ENCODE measurements at regions not wholly inside any gene's neighbourhood (a gene's known extent, or its start where the extent isn't known, plus 50 kb on each side); places are given as distances from the start of the nearest gene placed in this dataset.

DNA sequence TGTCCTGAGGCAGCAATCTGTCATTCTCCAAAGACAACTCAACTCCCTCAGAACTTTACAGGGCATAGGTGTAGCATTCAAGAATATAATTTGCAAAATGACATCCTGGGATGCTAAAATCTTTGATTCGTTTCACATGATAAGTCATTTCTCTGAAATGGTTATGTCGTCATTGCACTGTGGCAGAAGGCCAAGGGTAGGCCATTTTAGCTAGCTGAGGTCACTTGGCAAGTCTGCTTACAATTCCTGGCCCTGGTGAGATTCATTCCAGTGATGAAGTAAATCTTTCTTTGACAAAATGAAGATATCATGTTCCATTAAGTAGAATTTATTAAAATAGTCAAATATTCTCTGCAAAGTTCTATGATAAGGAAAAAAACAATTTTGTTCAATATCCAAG, 1410.3 kb upstream of the LRRTM1 start:
- FAIRE-seq: no peak
- no TSS peak for BruUV-seq (replicated peaks)
- 0% methylated on average over 2 of the region's 2 CpGs for WGBS (ENCODE audit: insufficient coverage, low coverage, missing lambda C conversion rate)
- TF ChIP-seq ZNF79 (CRISPR knock-in tag; IDR thresholded peaks at IDR 0.05; ENCODE audit: low read depth): no peak
- TF ChIP-seq SRSF1 (IDR thresholded peaks at IDR 0.05; ENCODE audit: low read depth, low read length): no peak
- TF ChIP-seq ETV1 (tag; conservative IDR thresholded peaks at IDR 0.05; ENCODE audit: low read depth): no peak
- TF ChIP-seq FOXA3 (CRISPR knock-in tag; conservative IDR thresholded peaks at IDR 0.05 in 1 of 2, IDR thresholded peaks at IDR 0.05 in 1 of 2): no peak
- TF ChIP-seq UBTF (IDR thresholded peaks at IDR 0.05; ENCODE audit: borderline replicate concordance in 1 of 2, low read depth in 2 of 2, low read length in 2 of 2): no peak
- no peak for TF ChIP-seq TEAD2 (tag; IDR thresholded peaks at IDR 0.05)
- no peak for TF ChIP-seq IRF2 (CRISPR knock-in tag; IDR thresholded peaks at IDR 0.05)
- no peak for TF ChIP-seq ZNF274 (IDR thresholded peaks at IDR 0.05; ENCODE audit: borderline replicate concordance, low read depth, low read length)
- TF ChIP-seq RBM15 (IDR thresholded peaks at IDR 0.05; ENCODE audit: insufficient read depth, low read length): no peak
- TF ChIP-seq, protein P1, sequence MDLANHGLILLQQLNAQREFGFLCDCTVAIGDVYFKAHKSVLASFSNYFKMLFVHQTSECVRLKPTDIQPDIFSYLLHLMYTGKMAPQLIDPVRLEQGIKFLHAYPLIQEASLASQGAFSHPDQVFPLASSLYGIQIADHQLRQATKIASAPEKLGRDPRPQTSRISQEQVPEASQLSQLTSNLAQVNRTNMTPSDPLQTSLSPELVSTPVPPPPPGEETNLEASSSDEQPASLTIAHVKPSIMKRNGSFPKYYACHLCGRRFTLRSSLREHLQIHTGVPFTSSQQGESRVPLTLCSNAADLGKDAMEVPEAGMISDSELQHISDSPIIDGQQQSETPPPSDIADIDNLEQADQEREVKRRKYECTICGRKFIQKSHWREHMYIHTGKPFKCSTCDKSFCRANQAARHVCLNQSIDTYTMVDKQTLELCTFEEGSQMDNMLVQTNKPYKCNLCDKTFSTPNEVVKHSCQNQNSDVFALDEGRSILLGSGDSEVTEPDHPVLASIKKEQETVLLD (IDR thresholded peaks at IDR 0.05): no peak
- TF ChIP-seq, protein P2, sequence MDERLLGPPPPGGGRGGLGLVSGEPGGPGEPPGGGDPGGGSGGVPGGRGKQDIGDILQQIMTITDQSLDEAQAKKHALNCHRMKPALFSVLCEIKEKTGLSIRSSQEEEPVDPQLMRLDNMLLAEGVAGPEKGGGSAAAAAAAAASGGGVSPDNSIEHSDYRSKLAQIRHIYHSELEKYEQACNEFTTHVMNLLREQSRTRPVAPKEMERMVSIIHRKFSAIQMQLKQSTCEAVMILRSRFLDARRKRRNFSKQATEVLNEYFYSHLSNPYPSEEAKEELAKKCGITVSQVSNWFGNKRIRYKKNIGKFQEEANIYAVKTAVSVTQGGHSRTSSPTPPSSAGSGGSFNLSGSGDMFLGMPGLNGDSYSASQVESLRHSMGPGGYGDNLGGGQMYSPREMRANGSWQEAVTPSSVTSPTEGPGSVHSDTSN (CRISPR knock-in tag; IDR thresholded peaks at IDR 0.05; ENCODE audit: low read depth): no peak
- TF ChIP-seq, protein P2 (tag; conservative IDR thresholded peaks at IDR 0.05; ENCODE audit: low read depth): no peak
- TF ChIP-seq FOXK1 (CRISPR knock-in tag; IDR thresholded peaks at IDR 0.05; ENCODE audit: borderline replicate concordance): no peak
- no peak for TF ChIP-seq ARID2 (IDR thresholded peaks at IDR 0.05)
- no peak for TF ChIP-seq SP2 (IDR thresholded peaks at IDR 0.05; ENCODE audit: extremely low read depth, low read depth, low read length, poor library complexity, severe bottlenecking)
- TF ChIP-seq SMARCC2 (IDR thresholded peaks at IDR 0.05; ENCODE audit: low read depth): no peak

More for the DNA sequence above, 1410.3 kb upstream of the LRRTM1 start:
- H3K4me2 ChIP-seq (ENCODE audit: insufficient read depth, low read length): no peak overlapping the region
- no peaks in the 10 kb centered on the region for H3K79me2 ChIP-seq (ENCODE audit: control insufficient read depth, insufficient read depth, low read length)
- no peaks in the 10 kb centered on the region for H3K27me3 ChIP-seq (ENCODE audit: control insufficient read depth in 2 of 2, insufficient read depth in 2 of 2, low read length in 2 of 2)
- H3K9ac ChIP-seq (ENCODE audit: insufficient read depth in 1 of 2, low read depth in 2 of 2, low read length in 2 of 2): no peak overlapping the region
- H4K20me1 ChIP-seq (replicated peaks; ENCODE audit: control insufficient read depth, insufficient read depth, low read length): no peaks in the 10 kb centered on the region
- intact Hi-C loops (cut with micrococcal nuclease): no loop called here
- ChIA-PET POLR2A (no interaction called here), CTCF (ENCODE audit: low intra/inter-chr PET ratio) (no interaction called here)
- no peaks in the 10 kb centered on the region for H3K9me1 ChIP-seq (ENCODE audit: control insufficient read depth, insufficient read depth, low read length)
- H3K4me3 ChIP-seq: no peak overlapping the region
- DNase-seq (ENCODE audit: extremely low read depth in 1 of 4, low spot score in 3 of 4): no peak
- H3K4me1 ChIP-seq (replicated peaks in 1 of 2; ENCODE audit: control insufficient read depth in 2 of 2, insufficient read depth in 2 of 2, low read length in 2 of 2): no peaks in the 10 kb centered on the region
- no peaks in the 10 kb centered on the region for H3K9me3 ChIP-seq (replicated peaks; ENCODE audit: control insufficient read depth, insufficient read depth, low read depth, low read length)
- no peaks in the 10 kb centered on the region for H3K36me3 ChIP-seq (ENCODE audit: control insufficient read depth, insufficient read depth, low read length)
- in situ Hi-C loops (cut with MboI): no loop called here
- ATAC-seq: no peak
- H2AFZ ChIP-seq (ENCODE audit: low read depth, low read length): no peak overlapping the region
- H3K27ac ChIP-seq (ENCODE audit: extremely low read depth, low read depth, low read length): no peak overlapping the region
